Activated CD4-positive, alpha-beta T cell treated with anti-CD3 and anti-CD28 coated beads, Interleukin-2, amount 10 ng/mL, durations not matched to agents 24 days and 14 days (primary cell): ENCODE measurements at regions not wholly inside any gene's neighbourhood (a gene's known extent, or its start where the extent isn't known, plus 50 kb on each side); places are given as distances from the start of the nearest gene placed in this dataset.
"Not testable (repeated sequence)": the region's sequence is repeated elsewhere in the genome, so short reads cannot be mapped to it uniquely, and the experiment has no call there.

Experiments used
- DNase-seq: peaks from one replicate; pipeline ENCODE4 v3.0.0; 2022
- H3K27ac Mint-ChIP-seq: one replicate; pipeline ENCODE4 v1.8.0; 2022; ENCODE audit warnings: mild to moderate bottlenecking, mixed read lengths
- H3K27me3 Mint-ChIP-seq: one replicate; pipeline ENCODE4 v1.8.0; 2022; ENCODE audit warnings: mixed read lengths
- H3K36me3 Mint-ChIP-seq: one replicate; pipeline ENCODE4 v1.8.0; 2022; ENCODE audit warnings: low read depth, mild to moderate bottlenecking, mixed read lengths
- H3K4me1 Mint-ChIP-seq: one replicate; pipeline ENCODE4 v1.8.0; 2021; ENCODE audit warnings: mixed read lengths
- H3K4me3 Mint-ChIP-seq: one replicate; pipeline ENCODE4 v1.8.0; 2022; ENCODE audit warnings: mild to moderate bottlenecking, moderate library complexity, mixed read lengths
- H3K9me3 Mint-ChIP-seq: one replicate; pipeline ENCODE4 v1.8.0; 2021; ENCODE audit warnings: mixed read lengths
- intact Hi-C: fragments of 100-400 bp; cut with micrococcal nuclease; formaldehyde crosslinking; loops from one replicate; pipeline ENCODE4 v1.15.1; 2023

- H3K36me3 Mint-ChIP-seq: no peaks in the 10 kb centered on the region
- H3K4me3 Mint-ChIP-seq: no peak overlapping the region
- no peak overlapping the region for H3K27ac Mint-ChIP-seq
- H3K4me1 Mint-ChIP-seq: no peaks in the 10 kb centered on the region
- intact Hi-C loops: no loop called here
- no peaks in the 10 kb centered on the region for H3K9me3 Mint-ChIP-seq
- peaks cover 4% of the 10 kb centered on the region for H3K27me3 Mint-ChIP-seq
- DNase-seq: no peak
Measured at GRCh38 chr22:49352361-49353169, 475.1 kb downstream of the BRD1 start.

GRCh38 chr22:49351761-49352227 lies 475.9 kb downstream of the BRD1 start:
- Mint-ChIP-seq H3K9me3 (no peaks in the 10 kb centered on the region), H3K4me1 (no peaks in the 10 kb centered on the region), H3K36me3 (no peaks in the 10 kb centered on the region), H3K27me3 (peaks cover 4% of the 10 kb centered on the region), H3K27ac (no peak overlapping the region), H3K4me3 (no peak overlapping the region)
- no peak for DNase-seq
- intact Hi-C loops: no loop called here

- no peak overlapping the region for H3K4me3 Mint-ChIP-seq
- peaks cover 3% of the 10 kb centered on the region for H3K27me3 Mint-ChIP-seq
- intact Hi-C loops: no loop called here
- DNase-seq: no peak
- no peaks in the 10 kb centered on the region for H3K36me3 Mint-ChIP-seq
- H3K9me3 Mint-ChIP-seq: no peaks in the 10 kb centered on the region
- H3K27ac Mint-ChIP-seq: no peak overlapping the region
- no peaks in the 10 kb centered on the region for H3K4me1 Mint-ChIP-seq
Measured at GRCh38 chr22:49350441-49351121, 477.1 kb downstream of the BRD1 start.

GRCh38 chr22:49349841-49350381 lies 477.8 kb downstream of the BRD1 start:
- peaks cover 2% of the 10 kb centered on the region for H3K27me3 Mint-ChIP-seq
- intact Hi-C loops: no loop called here
- no peak for DNase-seq
- H3K9me3 Mint-ChIP-seq: no peaks in the 10 kb centered on the region
- H3K4me3 Mint-ChIP-seq: no peak overlapping the region
- H3K27ac Mint-ChIP-seq: no peak overlapping the region
- H3K36me3 Mint-ChIP-seq: no peaks in the 10 kb centered on the region
- H3K4me1 Mint-ChIP-seq: no peaks in the 10 kb centered on the region

GRCh38 chr22:49349181-49349835 lies 478.4 kb downstream of the BRD1 start:
- Mint-ChIP-seq H3K27ac (no peak overlapping the region), H3K36me3 (no peaks in the 10 kb centered on the region), H3K27me3 (no peaks in the 10 kb centered on the region), H3K4me3 (no peak overlapping the region), H3K4me1 (no peaks in the 10 kb centered on the region), H3K9me3 (no peaks in the 10 kb centered on the region)
- no peak for DNase-seq
- intact Hi-C loops: no loop called here

GRCh38 chr22:49348631-49349030 lies 479.0 kb downstream of the BRD1 start:
- no peak overlapping the region for H3K4me3 Mint-ChIP-seq

GRCh38 chr22:49347376-49347775 lies 480.3 kb downstream of the BRD1 start:
- DNase-seq: no peak
- Mint-ChIP-seq H3K36me3 (no peaks in the 10 kb centered on the region), H3K9me3 (no peaks in the 10 kb centered on the region), H3K27ac (no peak overlapping the region), H3K4me1 (no peaks in the 10 kb centered on the region), H3K4me3 (no peak overlapping the region), H3K27me3 (no peaks in the 10 kb centered on the region)
- intact Hi-C loops: no loop called here

More at GRCh38 chr22:49348631-49349030, 479.0 kb downstream of the BRD1 start:
- H3K9me3 Mint-ChIP-seq: no peaks in the 10 kb centered on the region
- no peaks in the 10 kb centered on the region for H3K4me1 Mint-ChIP-seq
- intact Hi-C loops: no loop called here
- H3K27ac Mint-ChIP-seq: no peak overlapping the region
- no peaks in the 10 kb centered on the region for H3K36me3 Mint-ChIP-seq
- no peak for DNase-seq
- H3K27me3 Mint-ChIP-seq: no peaks in the 10 kb centered on the region

GRCh38 chr22:49345896-49346295 lies 481.8 kb downstream of the BRD1 start:
- Mint-ChIP-seq H3K4me1 (no peaks in the 10 kb centered on the region), H3K36me3 (no peaks in the 10 kb centered on the region), H3K27me3 (no peaks in the 10 kb centered on the region), H3K4me3 (no peak overlapping the region), H3K27ac (peak overlapping the region; percentile 62), H3K9me3 (no peaks in the 10 kb centered on the region)
- intact Hi-C loops: no loop called here
- DNase-seq: no peak

- Mint-ChIP-seq H3K4me3 (no peak overlapping the region), H3K9me3 (no peaks in the 10 kb centered on the region), H3K27ac (no peak overlapping the region), H3K4me1 (no peaks in the 10 kb centered on the region), H3K27me3 (no peaks in the 10 kb centered on the region), H3K36me3 (no peaks in the 10 kb centered on the region)
- DNase-seq: no peak
- intact Hi-C loops: no loop called here
Measured at GRCh38 chr22:49344656-49345055, 483.0 kb downstream of the BRD1 start.

- H3K27ac Mint-ChIP-seq: no peak overlapping the region
- H3K9me3 Mint-ChIP-seq: no peaks in the 10 kb centered on the region
- H3K36me3 Mint-ChIP-seq: no peaks in the 10 kb centered on the region
- no peak overlapping the region for H3K4me3 Mint-ChIP-seq
- no peak for DNase-seq
- no peaks in the 10 kb centered on the region for H3K4me1 Mint-ChIP-seq
- intact Hi-C loops: no loop called here
- H3K27me3 Mint-ChIP-seq: no peaks in the 10 kb centered on the region
Measured at GRCh38 chr22:49344161-49344560, 483.5 kb downstream of the BRD1 start.

- intact Hi-C loops: no loop called here
- Mint-ChIP-seq H3K4me1 (no peaks in the 10 kb centered on the region), H3K4me3 (no peak overlapping the region), H3K9me3 (no peaks in the 10 kb centered on the region), H3K27ac (no peak overlapping the region), H3K27me3 (no peaks in the 10 kb centered on the region), H3K36me3 (no peaks in the 10 kb centered on the region)
- no peak for DNase-seq
Measured at GRCh38 chr22:49340406-49340805, 487.3 kb downstream of the BRD1 start.

GRCh38 chr22:49336483-49336882 lies 491.2 kb downstream of the BRD1 start:
- intact Hi-C loops, H3K27me3 Mint-ChIP-seq, DNase-seq, H3K9me3 Mint-ChIP-seq, H3K4me3 Mint-ChIP-seq, H3K4me1 Mint-ChIP-seq, H3K27ac Mint-ChIP-seq, H3K36me3 Mint-ChIP-seq: not testable (repeated sequence)

- Mint-ChIP-seq H3K27ac (no peak overlapping the region), H3K4me3 (no peak overlapping the region), H3K4me1 (no peaks in the 10 kb centered on the region), H3K36me3 (no peaks in the 10 kb centered on the region), H3K9me3 (no peaks in the 10 kb centered on the region), H3K27me3 (no peaks in the 10 kb centered on the region)
- DNase-seq: no peak
- intact Hi-C loops: no loop called here
Measured at GRCh38 chr22:49334976-49335375, 492.7 kb downstream of the BRD1 start.

- Mint-ChIP-seq H3K27me3 (no peaks in the 10 kb centered on the region), H3K36me3 (no peaks in the 10 kb centered on the region), H3K27ac (no peak overlapping the region), H3K9me3 (no peaks in the 10 kb centered on the region), H3K4me1 (no peaks in the 10 kb centered on the region), H3K4me3 (no peak overlapping the region)
- DNase-seq: no peak
- intact Hi-C loops: no loop called here
Measured at GRCh38 chr22:49334449-49334789, 493.3 kb downstream of the BRD1 start.
